NT2/D1 (cell line): ENCODE measurements at regions not wholly inside any gene's neighbourhood (a gene's known extent, or its start where the extent isn't known, plus 50 kb on each side); places are given as distances from the start of the nearest gene placed in this dataset.

ENCODE experiments used
- DNase-seq: peaks from one replicate; pipeline ENCODE4 v3.0.0-alpha.2; 2011; ENCODE audit warnings: low read depth, low spot score
- H3K27me3 ChIP-seq: 2 replicates; pipeline ENCODE4 v1.6.0; 2011; ENCODE audit warnings: mild to moderate bottlenecking; ENCODE audit not compliant: insufficient read length, insufficient read depth
- H3K36me3 ChIP-seq: 2 replicates; pipeline ENCODE4 v1.6.1; 2011; ENCODE audit warnings: mild to moderate bottlenecking, low read length, mixed read lengths; ENCODE audit not compliant: insufficient read depth, insufficient read length
- H3K4me1 ChIP-seq: 2 replicates; pipeline ENCODE4 v1.5.1; 2011; ENCODE audit not compliant: insufficient read depth, insufficient read length
- H3K4me3 ChIP-seq: 2 replicates; pipeline ENCODE4 v1.5.1; 2011; ENCODE audit warnings: low read depth; ENCODE audit not compliant: insufficient read length
- H3K9ac ChIP-seq: 2 replicates; pipeline ENCODE4 v1.6.0; 2011; ENCODE audit warnings: low read depth; ENCODE audit not compliant: insufficient read length
- H3K9me3 ChIP-seq: 2 replicates; pipeline ENCODE4 v1.5.1; 2011; ENCODE audit warnings: mild to moderate bottlenecking, low read length; ENCODE audit not compliant: insufficient read depth
- SUZ12 ChIP-seq: IDR thresholded peaks from 2 replicates; pipeline ENCODE4 v1.6.1; 2011; ENCODE audit not compliant: insufficient read length, insufficient read depth; ENCODE audit errors: extremely low read depth
- YY1 ChIP-seq: IDR thresholded peaks from 2 replicates; pipeline ENCODE4 v1.6.1; 2011; ENCODE audit not compliant: insufficient read length, insufficient read depth
- ZNF274 ChIP-seq: IDR thresholded peaks from 2 replicates; pipeline ENCODE4 v1.6.1; 2011; ENCODE audit warnings: mild to moderate bottlenecking, low read depth, low read length

DNA sequence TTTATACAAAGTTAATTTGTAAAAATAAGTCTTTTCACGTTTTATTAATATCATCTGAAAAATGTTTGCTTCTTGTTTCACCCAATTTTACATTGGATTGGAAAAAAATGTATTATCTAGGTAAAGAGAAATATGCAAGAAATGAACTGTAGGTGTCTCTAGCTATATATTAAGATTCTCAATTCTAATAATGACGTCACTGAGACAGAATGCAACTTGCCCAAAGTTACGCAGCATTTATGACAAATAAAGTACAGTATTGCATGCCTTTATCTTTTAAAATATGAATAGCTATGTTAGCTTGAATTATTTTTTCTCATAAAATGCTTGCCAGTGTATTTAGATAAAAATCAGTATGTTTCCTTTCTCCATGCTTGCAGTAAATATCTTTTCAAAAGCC, 728.8 kb downstream of the RERGL start:
- Histone ChIP-seq H3K4me1 (no peaks in the 10 kb centered on the region), H3K36me3 (no peaks in the 10 kb centered on the region), H3K27me3 (no peaks in the 10 kb centered on the region), H3K9me3 (no peaks in the 10 kb centered on the region), H3K4me3 (no peak overlapping the region), H3K9ac (no peak overlapping the region)
- DNase-seq: no peak
- no peak for TF ChIP-seq SUZ12
- TF ChIP-seq ZNF274: no peak
- TF ChIP-seq YY1: no peak

GRCh38 chr12:17358835-17359234, 731.2 kb downstream of the RERGL start:
- Histone ChIP-seq H3K27me3 (no peaks in the 10 kb centered on the region), H3K9me3 (no peaks in the 10 kb centered on the region), H3K4me3 (no peak overlapping the region), H3K9ac (no peak overlapping the region), H3K36me3 (no peaks in the 10 kb centered on the region), H3K4me1 (no peaks in the 10 kb centered on the region)
- TF ChIP-seq YY1 (no peak), SUZ12 (no peak), ZNF274 (no peak)
- peak; percentile 30 for DNase-seq

- TF ChIP-seq ZNF274: no peak
- no peak for TF ChIP-seq YY1
- TF ChIP-seq SUZ12: no peak
- Histone ChIP-seq H3K4me1 (no peaks in the 10 kb centered on the region), H3K9ac (no peak overlapping the region), H3K27me3 (no peaks in the 10 kb centered on the region), H3K9me3 (no peaks in the 10 kb centered on the region), H3K36me3 (no peaks in the 10 kb centered on the region), H3K4me3 (no peak overlapping the region)
- DNase-seq: peak; percentile 20
Observed at GRCh38 chr12:17357396-17357795, 732.6 kb downstream of the RERGL start.

GRCh38 chr12:17352164-17352563, 737.8 kb downstream of the RERGL start:
- no peak overlapping the region for H3K9ac ChIP-seq
- no peaks in the 10 kb centered on the region for H3K36me3 ChIP-seq
- no peak overlapping the region for H3K4me3 ChIP-seq
- DNase-seq: no peak
- no peaks in the 10 kb centered on the region for H3K27me3 ChIP-seq
- TF ChIP-seq ZNF274 (no peak), YY1 (no peak), SUZ12 (no peak)
- H3K4me1 ChIP-seq: no peaks in the 10 kb centered on the region
- H3K9me3 ChIP-seq: no peaks in the 10 kb centered on the region

DNA sequence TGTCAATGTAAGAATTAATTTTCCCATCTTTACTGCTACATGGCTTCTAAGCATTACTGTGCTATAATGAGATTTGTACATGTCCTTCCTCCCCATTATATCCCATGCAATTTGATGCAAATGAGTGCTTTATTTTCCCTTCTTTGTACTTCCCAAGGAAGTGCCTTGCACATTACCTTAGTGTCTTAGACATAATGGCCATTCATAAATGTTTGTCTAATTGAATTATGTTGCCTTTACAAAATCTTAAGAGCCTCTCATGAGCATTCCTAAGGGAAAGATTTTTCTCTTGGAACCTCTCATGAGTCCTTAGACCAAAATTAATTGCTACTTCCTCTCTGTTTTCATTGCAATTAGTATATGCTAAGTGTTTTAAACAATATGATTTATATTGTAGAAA, 741.7 kb downstream of the RERGL start:
- TF ChIP-seq SUZ12 (no peak), YY1 (no peak), ZNF274 (no peak)
- Histone ChIP-seq H3K27me3 (no peaks in the 10 kb centered on the region), H3K36me3 (no peaks in the 10 kb centered on the region), H3K4me1 (no peaks in the 10 kb centered on the region), H3K9ac (no peak overlapping the region), H3K4me3 (no peak overlapping the region), H3K9me3 (0 out of 2 replicates have a peak, but pooled peaks cover 8% of the 10 kb centered on the region)
- no peak for DNase-seq

- H3K4me1 ChIP-seq: no peaks in the 10 kb centered on the region
- no peaks in the 10 kb centered on the region for H3K36me3 ChIP-seq
- TF ChIP-seq SUZ12: no peak
- TF ChIP-seq YY1: no peak
- TF ChIP-seq ZNF274: no peak
- no peak overlapping the region for H3K4me3 ChIP-seq
- no peak overlapping the region for H3K9ac ChIP-seq
- 0 out of 2 replicates have a peak, but pooled peaks cover 8% of the 10 kb centered on the region for H3K9me3 ChIP-seq
- peak; percentile 47 for DNase-seq
- H3K27me3 ChIP-seq: no peaks in the 10 kb centered on the region
Observed at GRCh38 chr12:17344649-17345048, 738.7 kb upstream of the LMO3 start.

- Histone ChIP-seq H3K27me3 (no peaks in the 10 kb centered on the region), H3K4me3 (no peak overlapping the region), H3K4me1 (no peaks in the 10 kb centered on the region), H3K9ac (no peak overlapping the region), H3K36me3 (no peaks in the 10 kb centered on the region), H3K9me3 (peaks cover 8% of the 10 kb centered on the region; the same call in 1 of the 2 replicates)
- TF ChIP-seq SUZ12: no peak
- TF ChIP-seq YY1: no peak
- TF ChIP-seq ZNF274: no peak
- DNase-seq: no peak
Observed at GRCh38 chr12:17342381-17342961, 736.5 kb upstream of the LMO3 start.

DNA sequence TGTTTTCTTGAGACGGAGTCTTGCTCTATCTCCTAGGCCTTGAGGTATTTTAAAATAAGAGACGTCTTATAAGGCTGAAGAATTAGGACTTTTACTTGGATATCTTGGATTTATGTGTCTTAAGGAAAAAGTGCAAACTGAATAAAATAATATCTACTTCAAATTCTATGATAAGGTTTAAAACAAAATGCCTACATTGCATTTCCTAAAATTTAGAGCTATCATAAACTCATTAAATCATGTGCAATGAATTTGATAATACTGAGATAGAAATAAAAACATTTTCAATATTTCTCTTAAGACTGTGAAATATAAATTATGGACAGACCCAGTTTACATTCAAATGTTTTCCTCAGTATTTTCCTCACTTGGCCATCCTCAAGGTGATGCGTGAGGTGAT, 729.5 kb upstream of the LMO3 start:
- no peak for DNase-seq
- no peaks in the 10 kb centered on the region; the same call in 1 of the 2 replicates for H3K9me3 ChIP-seq
- H3K9ac ChIP-seq: no peak overlapping the region
- TF ChIP-seq SUZ12: no peak
- TF ChIP-seq ZNF274: no peak
- no peak for TF ChIP-seq YY1
- H3K36me3 ChIP-seq: no peaks in the 10 kb centered on the region
- no peaks in the 10 kb centered on the region for H3K27me3 ChIP-seq
- no peak overlapping the region for H3K4me3 ChIP-seq
- no peaks in the 10 kb centered on the region for H3K4me1 ChIP-seq
